GM06990 (cell line): ENCODE measurements at regions not wholly inside any gene's neighbourhood (a gene's known extent, or its start where the extent isn't known, plus 50 kb on each side); places are given as distances from the start of the nearest gene placed in this dataset.

ENCODE experiments used
- DNase-seq: peaks from one replicate; pipeline ENCODE4 v3.0.0-alpha.2; 2011; ENCODE audit not compliant: insufficient read length; ENCODE audit errors: extremely low read depth
- H3K27me3 ChIP-seq: replicated peaks from 2 replicates; pipeline ENCODE4 v1.6.0; 2011; ENCODE audit warnings: low read length; ENCODE audit not compliant: control insufficient read depth, insufficient read depth
- H3K36me3 ChIP-seq: 2 replicates; pipeline ENCODE4 v1.5.1; 2011; ENCODE audit warnings: low read length; ENCODE audit not compliant: control insufficient read depth, insufficient read depth
- H3K4me3 ChIP-seq: replicated peaks from 2 replicates; pipeline ENCODE4 v1.5.1; 2011; ENCODE audit warnings: low read depth, mild to moderate bottlenecking, control low read depth, low read length
- TF ChIP-seq, protein P1 (sequence below): IDR thresholded peaks from 2 replicates; pipeline ENCODE4 v1.5.1; 2011; ENCODE audit warnings: low read length, control low read depth, mild to moderate bottlenecking, inconsistent platforms; ENCODE audit not compliant: insufficient read depth, poor library complexity, severe bottlenecking

DNA sequence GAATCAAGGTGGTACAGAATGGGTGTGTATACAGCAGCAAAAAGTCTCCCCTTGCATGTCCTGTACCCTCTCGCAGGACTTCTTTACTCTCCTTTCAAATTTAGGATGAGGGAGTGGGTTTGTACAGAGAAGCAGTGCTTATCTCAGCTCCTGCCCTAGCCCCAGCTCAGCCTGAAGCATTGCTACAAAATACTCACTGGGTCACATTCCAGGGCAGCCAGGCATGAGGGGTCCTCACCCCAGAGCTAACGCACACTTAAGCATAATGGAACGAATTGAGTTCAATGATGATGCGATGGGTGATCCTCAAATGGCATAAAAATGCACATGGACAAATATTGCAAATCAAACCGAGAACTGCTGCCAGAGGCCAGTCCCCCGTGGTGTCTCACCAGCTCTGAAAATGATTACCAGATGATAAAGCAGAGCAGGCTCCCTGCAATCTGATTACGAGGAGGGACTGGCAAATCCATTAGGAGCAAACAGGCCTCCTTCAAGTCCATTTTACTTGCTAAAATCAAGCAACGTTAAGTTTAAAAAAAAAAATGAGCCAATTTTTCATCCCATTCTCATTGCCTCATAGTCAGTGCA lies 231.6 kb upstream of the TAS2R1 start:
- H3K36me3 ChIP-seq = no peaks in the 10 kb centered on the region
- H3K4me3 ChIP-seq = no peak overlapping the region
- TF ChIP-seq, protein P1, sequence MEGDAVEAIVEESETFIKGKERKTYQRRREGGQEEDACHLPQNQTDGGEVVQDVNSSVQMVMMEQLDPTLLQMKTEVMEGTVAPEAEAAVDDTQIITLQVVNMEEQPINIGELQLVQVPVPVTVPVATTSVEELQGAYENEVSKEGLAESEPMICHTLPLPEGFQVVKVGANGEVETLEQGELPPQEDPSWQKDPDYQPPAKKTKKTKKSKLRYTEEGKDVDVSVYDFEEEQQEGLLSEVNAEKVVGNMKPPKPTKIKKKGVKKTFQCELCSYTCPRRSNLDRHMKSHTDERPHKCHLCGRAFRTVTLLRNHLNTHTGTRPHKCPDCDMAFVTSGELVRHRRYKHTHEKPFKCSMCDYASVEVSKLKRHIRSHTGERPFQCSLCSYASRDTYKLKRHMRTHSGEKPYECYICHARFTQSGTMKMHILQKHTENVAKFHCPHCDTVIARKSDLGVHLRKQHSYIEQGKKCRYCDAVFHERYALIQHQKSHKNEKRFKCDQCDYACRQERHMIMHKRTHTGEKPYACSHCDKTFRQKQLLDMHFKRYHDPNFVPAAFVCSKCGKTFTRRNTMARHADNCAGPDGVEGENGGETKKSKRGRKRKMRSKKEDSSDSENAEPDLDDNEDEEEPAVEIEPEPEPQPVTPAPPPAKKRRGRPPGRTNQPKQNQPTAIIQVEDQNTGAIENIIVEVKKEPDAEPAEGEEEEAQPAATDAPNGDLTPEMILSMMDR = no peak
- no peaks in the 10 kb centered on the region for H3K27me3 ChIP-seq
- no peak for DNase-seq

DNA sequence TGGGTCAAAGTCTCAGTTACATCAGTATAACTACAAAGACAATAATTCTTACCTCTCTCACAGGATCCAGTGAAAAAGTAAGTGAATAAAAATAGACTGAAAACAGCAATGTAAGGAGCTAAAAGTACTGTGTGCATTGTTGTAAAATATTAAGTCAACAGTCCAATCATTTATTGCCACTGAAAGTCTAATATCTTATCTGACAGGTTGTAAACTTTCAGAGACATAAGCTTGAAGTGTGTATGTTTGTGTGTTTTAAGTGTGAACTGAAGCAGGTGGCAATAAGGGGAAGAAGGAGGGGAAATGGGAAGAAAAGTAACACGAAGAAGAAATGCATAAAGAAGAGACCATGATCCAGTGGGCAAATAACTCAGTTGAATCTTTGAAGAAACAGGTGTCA lies 229.7 kb upstream of the TAS2R1 start:
- DNase-seq = no peak
- TF ChIP-seq, protein P1 = no peak
- Histone ChIP-seq H3K36me3 (no peaks in the 10 kb centered on the region), H3K4me3 (no peak overlapping the region), H3K27me3 (no peaks in the 10 kb centered on the region)

DNA sequence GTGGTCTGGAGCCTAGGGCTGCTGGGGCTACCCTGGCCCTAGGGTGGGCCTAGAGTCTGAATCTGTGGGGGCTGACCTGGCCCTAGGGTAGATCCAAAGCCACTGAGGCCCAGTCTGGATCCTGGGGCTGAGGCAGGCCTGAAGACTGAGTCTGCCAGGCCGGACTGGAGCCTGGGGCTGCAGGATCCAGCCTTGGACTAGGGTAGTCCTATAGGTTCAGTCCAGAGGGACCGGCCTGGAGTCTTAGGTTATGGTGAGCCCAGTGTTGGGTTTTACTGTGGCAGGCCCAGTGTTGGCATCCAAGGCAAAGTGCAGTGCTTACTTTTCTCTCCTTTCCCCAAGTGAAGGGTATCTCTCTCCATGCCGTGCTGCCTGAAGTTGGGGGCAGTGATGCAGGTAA lies 227.9 kb upstream of the TAS2R1 start:
- H3K27me3 ChIP-seq = no peaks in the 10 kb centered on the region
- TF ChIP-seq, protein P1 = no peak
- DNase-seq = no peak
- H3K4me3 ChIP-seq = no peak overlapping the region
- H3K36me3 ChIP-seq = no peaks in the 10 kb centered on the region

DNA sequence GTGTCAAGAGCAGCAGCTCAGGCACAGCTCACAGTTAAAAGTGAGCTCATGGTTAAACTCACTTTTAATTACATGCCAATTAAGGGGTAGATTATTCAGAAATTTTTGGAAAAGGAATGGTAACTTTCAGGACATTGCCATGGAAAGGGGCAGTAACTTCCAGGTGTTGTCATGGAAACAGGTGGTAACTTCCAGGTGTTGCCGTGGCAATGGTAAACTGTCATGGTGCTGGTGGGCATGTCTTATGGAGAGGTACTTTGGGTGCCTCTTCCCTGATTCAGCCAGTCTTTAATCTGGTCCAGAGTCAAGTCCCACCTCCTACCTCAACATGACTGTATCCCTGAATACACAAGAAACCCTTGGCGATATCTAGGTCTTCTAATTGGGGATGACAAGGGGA lies 223.2 kb upstream of the TAS2R1 start:
- no peaks in the 10 kb centered on the region; the same call in 1 of the 2 replicates for H3K27me3 ChIP-seq
- DNase-seq = no peak
- no peak overlapping the region for H3K4me3 ChIP-seq
- H3K36me3 ChIP-seq = no peaks in the 10 kb centered on the region
- TF ChIP-seq, protein P1 = no peak

DNA sequence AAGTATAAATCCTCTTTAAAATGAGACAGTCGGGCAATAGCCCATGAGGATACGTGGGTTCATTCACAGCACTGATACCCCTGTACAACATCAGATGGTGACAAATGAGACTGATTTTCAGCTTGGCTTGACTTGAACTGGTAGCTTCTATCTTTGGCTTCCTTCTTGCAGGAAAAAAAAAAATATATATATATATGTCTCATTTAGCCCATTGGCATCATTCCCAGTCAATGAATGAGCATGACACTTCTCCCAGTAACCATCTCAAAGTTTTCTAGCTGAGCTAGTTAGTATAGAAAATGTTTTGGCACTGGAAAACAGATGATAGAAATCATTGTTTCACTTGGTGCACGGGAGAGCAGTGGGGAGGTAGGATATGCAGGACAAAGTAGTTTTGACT lies 222.5 kb upstream of the TAS2R1 start:
- H3K36me3 ChIP-seq = no peaks in the 10 kb centered on the region
- no peak for DNase-seq
- no peak overlapping the region for H3K4me3 ChIP-seq
- H3K27me3 ChIP-seq = no peaks in the 10 kb centered on the region; the same call in 1 of the 2 replicates
- TF ChIP-seq, protein P1 = no peak

DNA sequence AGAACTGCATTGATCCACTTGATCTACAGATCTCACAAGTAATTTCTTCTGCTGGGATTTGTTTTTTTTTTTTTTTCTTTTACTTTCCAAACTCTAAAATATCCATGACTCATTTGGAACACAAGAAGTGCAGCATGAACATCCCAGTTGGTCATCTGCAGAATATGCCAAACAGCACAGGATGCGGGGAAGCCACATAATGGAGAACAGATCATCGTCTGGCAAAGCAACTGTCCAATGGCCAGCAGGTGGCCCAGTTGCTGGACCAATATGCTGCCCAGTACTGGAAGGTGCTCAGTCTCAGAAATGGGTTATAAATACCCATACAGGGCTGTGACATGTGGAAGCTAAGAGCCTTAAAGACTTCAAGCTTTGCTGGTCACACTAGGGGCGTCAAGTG lies 221.3 kb upstream of the TAS2R1 start:
- DNase-seq = no peak
- no peaks in the 10 kb centered on the region for H3K36me3 ChIP-seq
- TF ChIP-seq, protein P1 = no peak

More for the DNA sequence above, 221.3 kb upstream of the TAS2R1 start:
- Histone ChIP-seq H3K27me3 (no peaks in the 10 kb centered on the region; the same call in 1 of the 2 replicates), H3K4me3 (no peak overlapping the region)
